ENCODE measurements at regions not wholly inside any gene's neighbourhood (a gene's known extent, or its start where the extent isn't known, plus 50 kb on each side); places are given as distances from the start of the nearest gene placed in this dataset.
A peak's percentile ranks its signal among the peaks of the same experiment; 100 is the strongest.

GRCh38 chrX:9164086-9164485, 130.2 kb upstream of the FAM9B start:
- DNase-seq (ENCODE audit: low read depth): no peak
- no peak for TF ChIP-seq CTCF (IDR thresholded peaks at IDR 0.05; ENCODE audit: insufficient read depth, low read length)
- no peak overlapping the region for H3K4me3 ChIP-seq (ENCODE audit: low read depth, low read length)

- DNase-seq (ENCODE audit: low read depth): no peak
- no peak overlapping the region for H3K4me3 ChIP-seq (ENCODE audit: low read depth, low read length)
- no peak for TF ChIP-seq CTCF (IDR thresholded peaks at IDR 0.05; ENCODE audit: insufficient read depth, low read length)
Measured at GRCh38 chrX:9164533-9165426, 130.9 kb upstream of the FAM9B start.

- TF ChIP-seq CTCF (IDR thresholded peaks at IDR 0.05; ENCODE audit: insufficient read depth, low read length): no peak
- no peak for DNase-seq (ENCODE audit: low read depth)
- no peak overlapping the region for H3K4me3 ChIP-seq (ENCODE audit: low read depth, low read length)
Measured at GRCh38 chrX:9166584-9166944, 132.6 kb upstream of the FAM9B start.

DNA sequence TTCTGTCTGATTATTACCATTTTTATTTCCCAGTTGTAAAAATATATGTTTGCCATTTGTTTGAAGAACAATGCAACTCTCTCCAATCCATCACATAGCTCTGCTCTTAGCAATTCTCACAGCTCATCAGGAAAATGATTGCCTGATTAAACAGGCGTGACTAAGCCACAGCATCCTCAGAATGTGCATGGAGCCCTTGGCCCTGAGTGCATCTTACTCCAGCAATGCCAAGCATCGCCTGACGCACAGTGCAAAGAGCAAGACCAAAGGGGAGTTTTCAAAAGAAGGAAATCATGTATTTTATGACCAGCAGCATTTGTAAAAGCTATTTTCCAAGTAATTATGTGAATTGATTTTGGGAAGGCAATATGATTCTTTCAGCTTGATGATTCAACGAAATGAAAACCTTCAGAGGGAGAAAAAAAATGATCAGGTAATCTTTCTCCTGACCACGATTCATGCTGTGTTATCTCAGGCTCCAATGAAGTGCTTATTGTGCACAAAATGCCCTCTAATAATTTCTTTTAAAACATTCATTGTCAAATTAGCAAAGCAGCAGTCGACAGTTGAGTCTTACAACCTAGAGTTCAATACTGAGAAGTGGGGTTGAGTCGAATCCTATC, 138.0 kb upstream of the FAM9B start:
- TF ChIP-seq CTCF (IDR thresholded peaks at IDR 0.05; ENCODE audit: insufficient read depth, low read length): no peak
- no peak overlapping the region for H3K4me3 ChIP-seq (ENCODE audit: low read depth, low read length)
- DNase-seq (ENCODE audit: low read depth): peak; percentile 19

GRCh38 chrX:9172464-9172850, 138.5 kb upstream of the FAM9B start:
- DNase-seq (ENCODE audit: low read depth): no peak
- no peak overlapping the region for H3K4me3 ChIP-seq (ENCODE audit: low read depth, low read length)
- no peak for TF ChIP-seq CTCF (IDR thresholded peaks at IDR 0.05; ENCODE audit: insufficient read depth, low read length)

GRCh38 chrX:9180623-9181022, 146.7 kb upstream of the FAM9B start:
- no peak overlapping the region for H3K4me3 ChIP-seq (ENCODE audit: low read depth, low read length)
- no peak for DNase-seq (ENCODE audit: low read depth)
- no peak for TF ChIP-seq CTCF (IDR thresholded peaks at IDR 0.05; ENCODE audit: insufficient read depth, low read length)
